ENCODE measurements at regions not wholly inside any gene's neighbourhood (a gene's known extent, or its start where the extent isn't known, plus 50 kb on each side); places are given as distances from the start of the nearest gene placed in this dataset.
"Not testable (repeated sequence)": the region's sequence is repeated elsewhere in the genome, so short reads cannot be mapped to it uniquely, and the experiment has no call there.

- DNase-seq (ENCODE audit: extremely low read depth in 1 of 2, low read depth in 1 of 2), result no peak
Observed at GRCh38 chr7:17083392-17084165, 201.8 kb upstream of the AGR3 start.

GRCh38 chr7:17084166-17084475, 202.3 kb upstream of the AGR3 start:
- no peak for DNase-seq (ENCODE audit: extremely low read depth in 1 of 2, low read depth in 1 of 2)

GRCh38 chr7:17085186-17085585, 203.4 kb upstream of the AGR3 start:
- DNase-seq (ENCODE audit: extremely low read depth in 1 of 2, low read depth in 1 of 2), result no peak

- DNase-seq (ENCODE audit: extremely low read depth in 1 of 2, low read depth in 1 of 2), result no peak
Observed at GRCh38 chr7:17086403-17086802, 204.6 kb upstream of the AGR3 start.

GRCh38 chr7:17090751-17091150, 207.7 kb upstream of the AHR start:
- DNase-seq (ENCODE audit: extremely low read depth in 1 of 2, low read depth in 1 of 2), result no peak

- no peak for DNase-seq (ENCODE audit: extremely low read depth in 1 of 2, low read depth in 1 of 2)
Observed at GRCh38 chr7:17093461-17093860, 205.0 kb upstream of the AHR start.

GRCh38 chr7:17094963-17095574, 203.4 kb upstream of the AHR start:
- no peak for DNase-seq (ENCODE audit: extremely low read depth in 1 of 2, low read depth in 1 of 2)

- DNase-seq (ENCODE audit: extremely low read depth in 1 of 2, low read depth in 1 of 2), result no peak
Observed at GRCh38 chr7:17095931-17096330, 202.5 kb upstream of the AHR start.

GRCh38 chr7:17097668-17098297, 200.7 kb upstream of the AHR start:
- no peak for DNase-seq (ENCODE audit: extremely low read depth in 1 of 2, low read depth in 1 of 2)

- no peak for DNase-seq (ENCODE audit: extremely low read depth in 1 of 2, low read depth in 1 of 2)
Observed at GRCh38 chr7:17098515-17098914, 199.9 kb upstream of the AHR start.

GRCh38 chr7:17099083-17099973, 199.1 kb upstream of the AHR start:
- DNase-seq (ENCODE audit: extremely low read depth in 1 of 2, low read depth in 1 of 2), result no peak

GRCh38 chr7:17099974-17100509, 198.4 kb upstream of the AHR start:
- not testable (repeated sequence) for DNase-seq (ENCODE audit: extremely low read depth in 1 of 2, low read depth in 1 of 2)

GRCh38 chr7:17101207-17101696, 197.2 kb upstream of the AHR start:
- no peak for DNase-seq (ENCODE audit: extremely low read depth in 1 of 2, low read depth in 1 of 2)

GRCh38 chr7:17103170-17103569, 195.3 kb upstream of the AHR start:
- DNase-seq (ENCODE audit: extremely low read depth in 1 of 2, low read depth in 1 of 2), result no peak

- no peak for DNase-seq (ENCODE audit: extremely low read depth in 1 of 2, low read depth in 1 of 2)
Observed at GRCh38 chr7:17103984-17104383, 194.5 kb upstream of the AHR start.

- DNase-seq (ENCODE audit: extremely low read depth in 1 of 2, low read depth in 1 of 2), result no peak
Observed at GRCh38 chr7:17104419-17104818, 194.0 kb upstream of the AHR start.

GRCh38 chr7:17105701-17106100, 192.8 kb upstream of the AHR start:
- DNase-seq (ENCODE audit: extremely low read depth in 1 of 2, low read depth in 1 of 2), result no peak

- no peak for DNase-seq (ENCODE audit: extremely low read depth in 1 of 2, low read depth in 1 of 2)
Observed at GRCh38 chr7:17108049-17108584, 190.3 kb upstream of the AHR start.

- DNase-seq (ENCODE audit: extremely low read depth in 1 of 2, low read depth in 1 of 2), result no peak
Observed at GRCh38 chr7:17109020-17109419, 189.4 kb upstream of the AHR start.

- DNase-seq (ENCODE audit: extremely low read depth in 1 of 2, low read depth in 1 of 2), result not testable (repeated sequence)
Observed at GRCh38 chr7:17113770-17114169, 184.7 kb upstream of the AHR start.

- no peak for DNase-seq (ENCODE audit: extremely low read depth in 1 of 2, low read depth in 1 of 2)
Observed at GRCh38 chr7:17118412-17118811, 180.0 kb upstream of the AHR start.
